ENCODE measurements at regions not wholly inside any gene's neighbourhood (a gene's known extent, or its start where the extent isn't known, plus 50 kb on each side); places are given as distances from the start of the nearest gene placed in this dataset.

DNA sequence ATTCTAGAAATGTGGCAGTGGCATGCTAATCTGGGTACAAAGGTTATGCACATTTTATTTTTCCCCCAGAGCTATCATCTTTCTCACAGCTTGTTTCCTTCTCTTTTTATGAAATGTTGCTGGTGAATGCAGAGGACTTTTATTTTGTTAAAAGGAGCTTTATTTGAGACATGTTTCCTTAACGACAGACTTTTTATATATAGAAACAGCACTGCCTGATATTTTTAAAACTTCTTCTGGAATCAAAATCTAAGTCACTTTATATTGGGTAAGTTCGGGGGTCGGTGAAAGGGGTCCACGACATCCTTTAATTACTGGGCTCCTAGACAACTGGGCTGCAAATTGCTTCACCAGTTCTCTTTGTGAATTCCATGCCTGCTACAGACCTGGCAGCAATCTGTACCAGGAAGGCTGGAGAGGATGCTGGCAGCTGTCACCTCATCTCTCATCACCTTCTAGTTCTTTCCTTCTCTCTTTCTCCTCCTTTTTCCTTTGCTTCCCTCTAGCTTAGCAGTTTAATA is 464.7 kb downstream of the PDCD6IP start:
- H3K4me1 ChIP-seq (ENCODE audit: control insufficient read depth, insufficient read depth, low read length) = no peaks in the 10 kb centered on the region
- CTCF ChIA-PET = interaction anchor here (1.0 to 1.3 kb wide), 3 partner anchors 16 to 421 kb away, joined by 3 to 5 read pairs (median 4); no protein-coding TSS in a partner anchor
- no peak for FAIRE-seq
- no peaks in the 10 kb centered on the region for H3K36me3 ChIP-seq (ENCODE audit: control insufficient read depth in 2 of 2, insufficient read depth in 2 of 2, low read length in 1 of 2)
- H3K27me3 ChIP-seq (replicated peaks in 1 of 2; ENCODE audit: control insufficient read depth in 2 of 2, insufficient read depth in 2 of 2, low read length in 1 of 2) = no peaks in the 10 kb centered on the region
- no peaks in the 10 kb centered on the region for H4K20me1 ChIP-seq (ENCODE audit: control insufficient read depth, insufficient read depth)
- 11% methylated on average over 4 of the region's 4 CpGs for WGBS (ENCODE audit: insufficient coverage, insufficient replicate concordance, low lambda C conversion rate, missing lambda C conversion rate)
- intact Hi-C loops (cut with micrococcal nuclease; ENCODE audit: unreplicated experiment) = no loop called here
- no peak overlapping the region for H3K9ac ChIP-seq (ENCODE audit: control insufficient read depth, insufficient read depth, low read length)
- H3K9me3 ChIP-seq (replicated peaks; ENCODE audit: control insufficient read depth, insufficient read depth, low read length) = no peaks in the 10 kb centered on the region
- BruUV-seq (replicated peaks) = no TSS peak
- RAD21 ChIA-PET (ENCODE audit: unreplicated experiment) = interaction anchor here (1.1 to 1.2 kb wide), 2 partner anchors 14 to 421 kb away, joined by 3 to 5 read pairs; no protein-coding TSS in a partner anchor
- no peak for TF ChIP-seq IKZF1 (conservative IDR thresholded peaks at IDR 0.05)
- no peak; the same call in 1 of the 2 replicates for TF ChIP-seq MEF2A (IDR thresholded peaks at IDR 0.05; ENCODE audit: insufficient read depth, low read depth, low read length)
- TF ChIP-seq, protein P1, sequence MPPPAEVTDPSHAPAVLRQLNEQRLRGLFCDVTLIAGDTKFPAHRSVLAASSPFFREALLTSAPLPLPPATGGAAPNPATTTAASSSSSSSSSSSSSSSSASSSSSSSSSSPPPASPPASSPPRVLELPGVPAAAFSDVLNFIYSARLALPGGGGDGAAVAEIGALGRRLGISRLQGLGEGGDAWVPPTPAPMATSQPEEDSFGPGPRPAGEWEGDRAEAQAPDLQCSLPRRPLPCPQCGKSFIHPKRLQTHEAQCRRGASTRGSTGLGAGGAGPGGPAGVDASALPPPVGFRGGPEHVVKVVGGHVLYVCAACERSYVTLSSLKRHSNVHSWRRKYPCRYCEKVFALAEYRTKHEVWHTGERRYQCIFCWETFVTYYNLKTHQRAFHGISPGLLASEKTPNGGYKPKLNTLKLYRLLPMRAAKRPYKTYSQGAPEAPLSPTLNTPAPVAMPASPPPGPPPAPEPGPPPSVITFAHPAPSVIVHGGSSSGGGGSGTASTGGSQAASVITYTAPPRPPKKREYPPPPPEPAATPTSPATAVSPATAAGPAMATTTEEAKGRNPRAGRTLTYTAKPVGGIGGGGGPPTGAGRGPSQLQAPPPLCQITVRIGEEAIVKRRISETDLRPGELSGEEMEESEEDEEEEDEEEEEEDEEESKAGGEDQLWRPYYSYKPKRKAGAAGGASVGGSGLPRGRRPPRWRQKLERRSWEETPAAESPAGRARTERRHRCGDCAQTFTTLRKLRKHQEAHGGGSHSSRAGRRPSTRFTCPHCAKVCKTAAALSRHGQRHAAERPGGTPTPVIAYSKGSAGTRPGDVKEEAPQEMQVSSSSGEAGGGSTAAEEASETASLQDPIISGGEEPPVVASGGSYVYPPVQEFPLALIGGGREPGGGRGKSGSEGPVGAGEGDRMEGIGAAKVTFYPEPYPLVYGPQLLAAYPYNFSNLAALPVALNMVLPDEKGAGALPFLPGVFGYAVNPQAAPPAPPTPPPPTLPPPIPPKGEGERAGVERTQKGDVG (CRISPR knock-in tag; IDR thresholded peaks at IDR 0.05) = no peak
- peak; percentile 44; the same call in 1 of the 2 replicates for TF ChIP-seq BMI1 (IDR thresholded peaks at IDR 0.05; ENCODE audit: borderline replicate concordance)
- no peak for TF ChIP-seq NFIC (IDR thresholded peaks at IDR 0.05; ENCODE audit: low read depth, low read length)
- TF ChIP-seq MTA2 (IDR thresholded peaks at IDR 0.05; ENCODE audit: low read depth) = 0 out of 2 replicates have a peak, but pooled peaks have one; percentile 13
- TF ChIP-seq, protein P2, sequence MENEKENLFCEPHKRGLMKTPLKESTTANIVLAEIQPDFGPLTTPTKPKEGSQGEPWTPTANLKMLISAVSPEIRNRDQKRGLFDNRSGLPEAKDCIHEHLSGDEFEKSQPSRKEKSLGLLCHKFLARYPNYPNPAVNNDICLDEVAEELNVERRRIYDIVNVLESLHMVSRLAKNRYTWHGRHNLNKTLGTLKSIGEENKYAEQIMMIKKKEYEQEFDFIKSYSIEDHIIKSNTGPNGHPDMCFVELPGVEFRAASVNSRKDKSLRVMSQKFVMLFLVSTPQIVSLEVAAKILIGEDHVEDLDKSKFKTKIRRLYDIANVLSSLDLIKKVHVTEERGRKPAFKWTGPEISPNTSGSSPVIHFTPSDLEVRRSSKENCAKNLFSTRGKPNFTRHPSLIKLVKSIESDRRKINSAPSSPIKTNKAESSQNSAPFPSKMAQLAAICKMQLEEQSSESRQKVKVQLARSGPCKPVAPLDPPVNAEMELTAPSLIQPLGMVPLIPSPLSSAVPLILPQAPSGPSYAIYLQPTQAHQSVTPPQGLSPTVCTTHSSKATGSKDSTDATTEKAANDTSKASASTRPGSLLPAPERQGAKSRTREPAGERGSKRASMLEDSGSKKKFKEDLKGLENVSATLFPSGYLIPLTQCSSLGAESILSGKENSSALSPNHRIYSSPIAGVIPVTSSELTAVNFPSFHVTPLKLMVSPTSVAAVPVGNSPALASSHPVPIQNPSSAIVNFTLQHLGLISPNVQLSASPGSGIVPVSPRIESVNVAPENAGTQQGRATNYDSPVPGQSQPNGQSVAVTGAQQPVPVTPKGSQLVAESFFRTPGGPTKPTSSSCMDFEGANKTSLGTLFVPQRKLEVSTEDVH (IDR thresholded peaks at IDR 0.05; ENCODE audit: low read depth, partially characterized antibody) = no peak
- TF ChIP-seq, protein P3, sequence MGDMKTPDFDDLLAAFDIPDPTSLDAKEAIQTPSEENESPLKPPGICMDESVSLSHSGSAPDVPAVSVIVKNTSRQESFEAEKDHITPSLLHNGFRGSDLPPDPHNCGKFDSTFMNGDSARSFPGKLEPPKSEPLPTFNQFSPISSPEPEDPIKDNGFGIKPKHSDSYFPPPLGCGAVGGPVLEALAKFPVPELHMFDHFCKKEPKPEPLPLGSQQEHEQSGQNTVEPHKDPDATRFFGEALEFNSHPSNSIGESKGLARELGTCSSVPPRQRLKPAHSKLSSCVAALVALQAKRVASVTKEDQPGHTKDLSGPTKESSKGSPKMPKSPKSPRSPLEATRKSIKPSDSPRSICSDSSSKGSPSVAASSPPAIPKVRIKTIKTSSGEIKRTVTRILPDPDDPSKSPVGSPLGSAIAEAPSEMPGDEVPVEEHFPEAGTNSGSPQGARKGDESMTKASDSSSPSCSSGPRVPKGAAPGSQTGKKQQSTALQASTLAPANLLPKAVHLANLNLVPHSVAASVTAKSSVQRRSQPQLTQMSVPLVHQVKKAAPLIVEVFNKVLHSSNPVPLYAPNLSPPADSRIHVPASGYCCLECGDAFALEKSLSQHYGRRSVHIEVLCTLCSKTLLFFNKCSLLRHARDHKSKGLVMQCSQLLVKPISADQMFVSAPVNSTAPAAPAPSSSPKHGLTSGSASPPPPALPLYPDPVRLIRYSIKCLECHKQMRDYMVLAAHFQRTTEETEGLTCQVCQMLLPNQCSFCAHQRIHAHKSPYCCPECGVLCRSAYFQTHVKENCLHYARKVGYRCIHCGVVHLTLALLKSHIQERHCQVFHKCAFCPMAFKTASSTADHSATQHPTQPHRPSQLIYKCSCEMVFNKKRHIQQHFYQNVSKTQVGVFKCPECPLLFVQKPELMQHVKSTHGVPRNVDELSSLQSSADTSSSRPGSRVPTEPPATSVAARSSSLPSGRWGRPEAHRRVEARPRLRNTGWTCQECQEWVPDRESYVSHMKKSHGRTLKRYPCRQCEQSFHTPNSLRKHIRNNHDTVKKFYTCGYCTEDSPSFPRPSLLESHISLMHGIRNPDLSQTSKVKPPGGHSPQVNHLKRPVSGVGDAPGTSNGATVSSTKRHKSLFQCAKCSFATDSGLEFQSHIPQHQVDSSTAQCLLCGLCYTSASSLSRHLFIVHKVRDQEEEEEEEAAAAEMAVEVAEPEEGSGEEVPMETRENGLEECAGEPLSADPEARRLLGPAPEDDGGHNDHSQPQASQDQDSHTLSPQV (IDR thresholded peaks at IDR 0.05) = 0 out of 2 replicates have a peak, but pooled peaks have one; percentile 54
- no peak for TF ChIP-seq SIX5 (IDR thresholded peaks at IDR 0.05; ENCODE audit: low read depth, low read length, severe bottlenecking)
- TF ChIP-seq CREB1 (IDR thresholded peaks at IDR 0.05; ENCODE audit: low read depth) = no peak
- TF ChIP-seq YY1 (IDR thresholded peaks at IDR 0.05; ENCODE audit: low read depth, low read length) = no peak
- no peak overlapping the region for H3K4me2 ChIP-seq (ENCODE audit: control insufficient read depth, insufficient read depth)
- POLR2A ChIA-PET = no interaction called here
- H3K27ac ChIP-seq (ENCODE audit: control insufficient read depth, insufficient read depth) = no peak overlapping the region
- ATAC-seq = no peak
- H3K4me3 ChIP-seq = no peak overlapping the region
- no peaks in the 10 kb centered on the region for H3K79me2 ChIP-seq (ENCODE audit: control insufficient read depth, insufficient read depth, low read length)
- in situ Hi-C loops (cut with MboI) = no loop called here
- H2AFZ ChIP-seq (ENCODE audit: control insufficient read depth, low read depth, low read length) = no peak overlapping the region; the same call in 1 of the 2 replicates
- SMC1A ChIA-PET (ENCODE audit: uncharacterized antibody, unreplicated experiment) = interaction anchor here (0.8 to 1.1 kb wide), 6 partner anchors 16 to 421 kb away, joined by 3 to 5 read pairs (median 3); no protein-coding TSS in a partner anchor
- DNase-seq (ENCODE audit: low read depth, low spot score) = no peak
